GM23248 (cell line): ENCODE measurements at regions not wholly inside any gene's neighbourhood (a gene's known extent, or its start where the extent isn't known, plus 50 kb on each side); places are given as distances from the start of the nearest gene placed in this dataset.

Experiments
- EZH2 ChIP-seq: fragments of 200-600 bp; sonication (generic); IDR thresholded peaks from 2 replicates; pipeline ENCODE4 v1.6.1; 2018; ENCODE audit warnings: antibody characterized with exemption, mild to moderate bottlenecking; ENCODE audit not compliant: insufficient read depth, poor library complexity, severe bottlenecking
- EZH2phosphoT487 ChIP-seq: fragments of 200-600 bp; sonication (generic); IDR thresholded peaks from 2 replicates; pipeline ENCODE4 v1.6.1; 2018; ENCODE audit warnings: antibody characterized with exemption, moderate library complexity, mild to moderate bottlenecking, low read depth; ENCODE audit not compliant: insufficient read depth

DNA sequence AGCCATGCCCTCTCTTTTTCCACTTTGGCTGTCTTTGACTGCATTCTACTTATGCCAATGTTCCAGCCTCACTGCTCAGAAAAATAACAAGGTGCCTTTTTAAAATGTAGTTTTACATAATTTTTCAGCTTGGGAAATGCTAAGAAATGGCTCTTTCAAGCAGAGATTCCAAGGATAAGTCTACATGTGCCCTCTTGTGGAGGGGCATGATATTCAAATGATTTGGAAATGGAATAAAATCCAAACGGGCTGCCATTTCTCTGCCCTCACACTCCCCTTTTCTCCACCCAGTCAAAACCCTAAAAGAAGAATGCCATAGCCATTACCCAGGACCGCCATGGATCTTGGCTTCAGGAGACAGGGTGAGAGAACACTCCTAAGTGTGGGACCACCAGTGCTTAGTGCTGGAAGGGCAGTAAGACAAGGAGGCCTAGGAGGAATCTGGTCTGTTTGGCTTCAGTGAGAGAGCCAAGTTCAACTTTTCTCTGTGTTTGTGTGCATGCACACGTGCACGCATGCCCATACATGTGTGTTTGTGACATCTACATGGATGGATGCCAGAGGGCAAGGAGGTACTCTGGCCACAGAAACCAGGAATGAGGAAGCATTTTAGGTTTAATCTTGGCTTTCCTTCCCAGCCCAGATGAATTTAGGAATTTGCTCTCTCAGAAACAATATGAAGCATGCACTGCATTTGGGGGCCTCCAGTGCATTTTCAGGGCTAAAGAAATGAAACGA, 174.0 kb upstream of the SLC14A2 start:
- TF ChIP-seq EZH2 = no peak
- TF ChIP-seq EZH2phosphoT487 = no peak
